Caki2 (cell line): ENCODE measurements at regions not wholly inside any gene's neighbourhood (a gene's known extent, or its start where the extent isn't known, plus 50 kb on each side); places are given as distances from the start of the nearest gene placed in this dataset.

ENCODE experiments used
- DNase-seq: peaks from one replicate; pipeline ENCODE4 v3.0.0-alpha.2; 2015; ENCODE audit warnings: low read depth
- in situ Hi-C: cut with HindIII; loops from 2 replicates; pipeline ENCODE4 v1.10.0; 2016; ENCODE audit warnings: low sequenced_read_pairs, low pct_unique_long_range_greater_than_20kb, mixed read lengths

- in situ Hi-C loops: no loop called here
- DNase-seq: no peak
Measured at GRCh38 chr11:28581286-28582242, 473.4 kb downstream of the METTL15 start.

GRCh38 chr11:28571371-28571770 is 463.2 kb downstream of the METTL15 start:
- DNase-seq: no peak
- in situ Hi-C loops: no loop called here

GRCh38 chr11:28569106-28569505 is 460.9 kb downstream of the METTL15 start:
- in situ Hi-C loops: no loop called here
- DNase-seq: no peak

- peak; percentile 65 for DNase-seq
Measured at GRCh38 chr11:28566339-28567089, 458.3 kb downstream of the METTL15 start.

GRCh38 chr11:28559492-28559891 is 451.3 kb downstream of the METTL15 start:
- in situ Hi-C loops: no loop called here
- no peak for DNase-seq

More at GRCh38 chr11:28566339-28567089, 458.3 kb downstream of the METTL15 start:
- in situ Hi-C loops: no loop called here

GRCh38 chr11:28547321-28547741 is 439.1 kb downstream of the METTL15 start:
- in situ Hi-C loops: no loop called here
- no peak for DNase-seq

GRCh38 chr11:28545536-28545935 is 437.3 kb downstream of the METTL15 start:
- DNase-seq: no peak
- in situ Hi-C loops: no loop called here

GRCh38 chr11:28542561-28542960 is 434.4 kb downstream of the METTL15 start:
- DNase-seq: no peak
- in situ Hi-C loops: no loop called here

- no peak for DNase-seq
- in situ Hi-C loops: no loop called here
Measured at GRCh38 chr11:28539239-28540030, 431.2 kb downstream of the METTL15 start.

- no peak for DNase-seq
- in situ Hi-C loops: no loop called here
Measured at GRCh38 chr11:28537822-28538221, 429.6 kb downstream of the METTL15 start.

- in situ Hi-C loops: no loop called here
- no peak for DNase-seq
Measured at GRCh38 chr11:28536504-28537267, 428.5 kb downstream of the METTL15 start.

GRCh38 chr11:28535677-28536076 is 427.5 kb downstream of the METTL15 start:
- in situ Hi-C loops: no loop called here
- DNase-seq: no peak

GRCh38 chr11:28529540-28530410 is 421.6 kb downstream of the METTL15 start:
- peak; percentile 24 for DNase-seq
- in situ Hi-C loops: no loop called here

- DNase-seq: no peak
- in situ Hi-C loops: no loop called here
Measured at GRCh38 chr11:28529046-28529445, 420.9 kb downstream of the METTL15 start.

GRCh38 chr11:28528217-28528616 is 420.0 kb downstream of the METTL15 start:
- in situ Hi-C loops: no loop called here

GRCh38 chr11:28526406-28526751 is 418.2 kb downstream of the METTL15 start:
- in situ Hi-C loops: no loop called here
- DNase-seq: peak; percentile 4

More at GRCh38 chr11:28528217-28528616, 420.0 kb downstream of the METTL15 start:
- no peak for DNase-seq
